G401 (cell line): ENCODE measurements at regions not wholly inside any gene's neighbourhood (a gene's known extent, or its start where the extent isn't known, plus 50 kb on each side); places are given as distances from the start of the nearest gene placed in this dataset.
"Not testable (repeated sequence)": the region's sequence is repeated elsewhere in the genome, so short reads cannot be mapped to it uniquely, and the experiment has no call there.

ENCODE experiments used
- DNase-seq: peaks from one replicate; pipeline ENCODE4 v3.0.0-alpha.2; 2015; ENCODE audit warnings: low spot score
- in situ Hi-C: cut with HindIII; loops from 2 replicates; pipeline ENCODE4 v1.10.0; 2016; ENCODE audit warnings: low sequenced_read_pairs, mixed read lengths

GRCh38 chr9:75788006-75788634 is 102.4 kb upstream of the PCSK5 start:
- in situ Hi-C loops, result no loop called here
- no peak for DNase-seq

GRCh38 chr9:75797085-75797580 is 93.3 kb upstream of the PCSK5 start:
- DNase-seq, result no peak
- in situ Hi-C loops, result no loop called here

- DNase-seq, result no peak
- in situ Hi-C loops, result no loop called here
Observed at GRCh38 chr9:75798505-75798904, 92.0 kb upstream of the PCSK5 start.

- in situ Hi-C loops, result no loop called here
- DNase-seq, result no peak
Observed at GRCh38 chr9:75803130-75803529, 87.3 kb upstream of the PCSK5 start.

GRCh38 chr9:75810063-75810462 is 80.4 kb upstream of the PCSK5 start:
- in situ Hi-C loops, result no loop called here
- no peak for DNase-seq

GRCh38 chr9:75811692-75812091 is 78.8 kb upstream of the PCSK5 start:
- no peak for DNase-seq
- in situ Hi-C loops, result no loop called here

- in situ Hi-C loops, result no loop called here
- DNase-seq, result no peak
Observed at GRCh38 chr9:75812141-75812540, 78.3 kb upstream of the PCSK5 start.

GRCh38 chr9:75814667-75815066 is 75.8 kb upstream of the PCSK5 start:
- no peak for DNase-seq
- in situ Hi-C loops, result no loop called here

- in situ Hi-C loops, DNase-seq: not testable (repeated sequence)
Observed at GRCh38 chr9:75820471-75821115, 69.9 kb upstream of the PCSK5 start.

- no peak for DNase-seq
- in situ Hi-C loops, result no loop called here
Observed at GRCh38 chr9:75823151-75823550, 67.3 kb upstream of the PCSK5 start.

- no peak for DNase-seq
- in situ Hi-C loops, result no loop called here
Observed at GRCh38 chr9:75824816-75825568, 65.5 kb upstream of the PCSK5 start.

- in situ Hi-C loops, result no loop called here
- DNase-seq, result no peak
Observed at GRCh38 chr9:75826314-75826713, 64.2 kb upstream of the PCSK5 start.

- in situ Hi-C loops, result no loop called here
- no peak for DNase-seq
Observed at GRCh38 chr9:75830303-75830702, 60.2 kb upstream of the PCSK5 start.

- no peak for DNase-seq
- in situ Hi-C loops, result no loop called here
Observed at GRCh38 chr9:75833778-75834177, 56.7 kb upstream of the PCSK5 start.

- in situ Hi-C loops, result no loop called here
- DNase-seq, result no peak
Observed at GRCh38 chr9:75834878-75835277, 55.6 kb upstream of the PCSK5 start.
